Neural crest cell (in vitro differentiated cells): ENCODE measurements at regions not wholly inside any gene's neighbourhood (a gene's known extent, or its start where the extent isn't known, plus 50 kb on each side); places are given as distances from the start of the nearest gene placed in this dataset.

Experiments
- DNase-seq: peaks from one replicate; pipeline ENCODE4 v3.0.0; 2021; ENCODE audit warnings: low read depth, mixed read lengths, low spot score
- H3K27ac Mint-ChIP-seq: one replicate; pipeline ENCODE4 v1.8.0; 2021; ENCODE audit warnings: mild to moderate bottlenecking, mixed read lengths; ENCODE audit not compliant: unreplicated experiment
- H3K27me3 Mint-ChIP-seq: 2 replicates; pipeline ENCODE4 v1.8.0; 2021; ENCODE audit warnings: low read depth, mild to moderate bottlenecking, mixed read lengths
- H3K36me3 Mint-ChIP-seq: 2 replicates; pipeline ENCODE4 v1.8.0; 2021; ENCODE audit warnings: low read depth, mild to moderate bottlenecking, mixed read lengths
- H3K4me1 Mint-ChIP-seq: 2 replicates; pipeline ENCODE4 v1.8.0; 2021; ENCODE audit warnings: mixed read lengths
- H3K4me3 Mint-ChIP-seq: one replicate; pipeline ENCODE4 v1.8.0; 2021; ENCODE audit warnings: mild to moderate bottlenecking, mixed read lengths
- H3K9me3 Mint-ChIP-seq: 2 replicates; pipeline ENCODE4 v1.8.0; 2021; ENCODE audit warnings: mixed read lengths
- TF ChIP-seq, protein P1 (sequence below): fragments of 200-600 bp; sonication (generic); conservative IDR thresholded peaks from 2 replicates; pipeline ENCODE4 v1.5.0; 2021; ENCODE audit warnings: antibody characterized with exemption, mild to moderate bottlenecking

DNA sequence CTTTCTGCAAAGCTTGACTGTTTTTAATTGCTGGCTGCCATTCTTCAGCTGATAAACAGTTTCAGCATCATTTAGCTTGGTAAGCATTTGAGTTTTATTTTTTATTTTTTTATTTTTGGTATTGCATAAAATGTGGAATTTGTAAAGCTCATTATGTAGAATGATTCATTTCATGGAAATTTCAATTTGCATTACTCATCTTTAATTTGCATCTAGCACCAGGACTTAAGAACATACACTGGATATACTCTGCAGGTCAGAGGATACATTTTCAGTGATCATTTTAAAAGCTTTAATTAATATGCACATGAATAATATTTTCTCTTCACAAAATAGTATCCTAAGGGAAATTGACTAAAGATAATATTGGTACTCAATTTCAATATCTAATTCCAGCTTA is 732.4 kb upstream of the BCHE start:
- H3K27ac Mint-ChIP-seq = no peak overlapping the region
- TF ChIP-seq, protein P1, sequence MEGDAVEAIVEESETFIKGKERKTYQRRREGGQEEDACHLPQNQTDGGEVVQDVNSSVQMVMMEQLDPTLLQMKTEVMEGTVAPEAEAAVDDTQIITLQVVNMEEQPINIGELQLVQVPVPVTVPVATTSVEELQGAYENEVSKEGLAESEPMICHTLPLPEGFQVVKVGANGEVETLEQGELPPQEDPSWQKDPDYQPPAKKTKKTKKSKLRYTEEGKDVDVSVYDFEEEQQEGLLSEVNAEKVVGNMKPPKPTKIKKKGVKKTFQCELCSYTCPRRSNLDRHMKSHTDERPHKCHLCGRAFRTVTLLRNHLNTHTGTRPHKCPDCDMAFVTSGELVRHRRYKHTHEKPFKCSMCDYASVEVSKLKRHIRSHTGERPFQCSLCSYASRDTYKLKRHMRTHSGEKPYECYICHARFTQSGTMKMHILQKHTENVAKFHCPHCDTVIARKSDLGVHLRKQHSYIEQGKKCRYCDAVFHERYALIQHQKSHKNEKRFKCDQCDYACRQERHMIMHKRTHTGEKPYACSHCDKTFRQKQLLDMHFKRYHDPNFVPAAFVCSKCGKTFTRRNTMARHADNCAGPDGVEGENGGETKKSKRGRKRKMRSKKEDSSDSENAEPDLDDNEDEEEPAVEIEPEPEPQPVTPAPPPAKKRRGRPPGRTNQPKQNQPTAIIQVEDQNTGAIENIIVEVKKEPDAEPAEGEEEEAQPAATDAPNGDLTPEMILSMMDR = no peak
- H3K9me3 Mint-ChIP-seq = peaks cover 8% of the 10 kb centered on the region
- no peaks in the 10 kb centered on the region for H3K4me1 Mint-ChIP-seq
- H3K27me3 Mint-ChIP-seq = no peaks in the 10 kb centered on the region
- H3K4me3 Mint-ChIP-seq = no peak overlapping the region
- DNase-seq = no peak
- H3K36me3 Mint-ChIP-seq = peaks cover 5% of the 10 kb centered on the region

DNA sequence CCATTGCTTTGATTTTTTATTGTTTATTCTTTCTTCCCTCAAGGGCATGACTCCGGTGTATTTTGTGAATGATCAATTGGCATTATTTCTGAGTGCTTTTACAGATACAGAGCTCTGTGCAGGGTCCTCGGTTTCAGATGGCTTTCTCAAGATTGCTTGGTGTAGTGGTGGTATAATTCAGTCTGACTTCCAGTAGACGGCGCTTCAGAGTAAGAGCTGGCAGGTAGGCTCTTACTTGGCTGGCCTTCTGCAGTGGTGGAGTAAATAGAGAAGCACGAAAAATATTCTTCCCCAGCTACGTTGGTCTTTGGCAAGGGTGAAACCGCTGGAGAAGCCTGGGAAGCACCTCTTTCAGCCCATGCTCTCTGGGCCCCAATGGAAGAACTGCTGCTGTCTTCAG is 723.0 kb upstream of the BCHE start:
- Mint-ChIP-seq H3K27ac (no peak overlapping the region), H3K4me1 (no peaks in the 10 kb centered on the region), H3K36me3 (no peaks in the 10 kb centered on the region), H3K27me3 (no peaks in the 10 kb centered on the region), H3K4me3 (no peak overlapping the region), H3K9me3 (no peaks in the 10 kb centered on the region)
- TF ChIP-seq, protein P1 = no peak
- no peak for DNase-seq

DNA sequence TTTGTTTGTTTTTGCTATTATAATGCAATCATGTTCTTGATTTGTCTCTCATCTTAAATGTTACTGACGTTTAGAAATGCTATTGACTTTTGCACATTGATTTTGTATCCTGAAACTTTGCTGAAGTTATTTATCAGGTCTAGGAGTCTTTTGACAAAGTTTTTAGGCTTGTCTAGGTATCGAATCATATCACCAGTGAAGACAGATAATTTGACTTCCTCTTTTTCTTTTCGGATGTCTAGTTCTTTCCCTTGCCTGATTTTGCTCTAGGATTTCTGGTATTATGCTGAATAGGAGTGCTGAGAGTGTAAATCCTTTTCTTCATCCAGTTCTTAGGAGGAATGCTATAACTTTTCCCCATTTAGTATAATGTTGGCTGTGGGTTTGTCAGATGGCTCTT is 719.7 kb upstream of the BCHE start:
- Mint-ChIP-seq H3K27me3 (no peaks in the 10 kb centered on the region), H3K9me3 (no peaks in the 10 kb centered on the region), H3K4me1 (no peaks in the 10 kb centered on the region), H3K27ac (no peak overlapping the region), H3K4me3 (no peak overlapping the region), H3K36me3 (no peaks in the 10 kb centered on the region)
- TF ChIP-seq, protein P1 = no peak
- DNase-seq = no peak

DNA sequence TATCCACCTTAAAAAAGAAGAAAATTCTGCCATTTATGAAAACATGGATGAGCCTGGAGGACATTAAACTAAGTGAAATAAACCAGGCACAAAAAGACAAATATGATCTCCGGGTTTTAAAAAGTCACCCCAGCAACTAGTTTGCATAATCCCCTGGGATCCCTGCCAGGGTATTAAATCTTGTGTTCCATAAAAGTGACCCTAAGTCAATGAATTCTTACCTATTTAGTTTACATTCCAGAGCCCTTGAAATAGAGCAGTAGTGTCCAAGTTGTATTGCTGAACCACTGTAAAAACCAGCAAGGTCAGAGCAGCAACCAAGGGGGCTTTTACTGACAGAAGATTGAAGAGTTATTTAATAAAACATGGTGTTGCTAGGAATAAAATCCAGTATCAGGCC is 716.8 kb upstream of the BCHE start:
- Mint-ChIP-seq H3K36me3 (no peaks in the 10 kb centered on the region), H3K4me3 (no peak overlapping the region), H3K9me3 (peaks cover 3% of the 10 kb centered on the region), H3K27me3 (no peaks in the 10 kb centered on the region), H3K4me1 (no peaks in the 10 kb centered on the region), H3K27ac (no peak overlapping the region)
- TF ChIP-seq, protein P1 = no peak
- no peak for DNase-seq

DNA sequence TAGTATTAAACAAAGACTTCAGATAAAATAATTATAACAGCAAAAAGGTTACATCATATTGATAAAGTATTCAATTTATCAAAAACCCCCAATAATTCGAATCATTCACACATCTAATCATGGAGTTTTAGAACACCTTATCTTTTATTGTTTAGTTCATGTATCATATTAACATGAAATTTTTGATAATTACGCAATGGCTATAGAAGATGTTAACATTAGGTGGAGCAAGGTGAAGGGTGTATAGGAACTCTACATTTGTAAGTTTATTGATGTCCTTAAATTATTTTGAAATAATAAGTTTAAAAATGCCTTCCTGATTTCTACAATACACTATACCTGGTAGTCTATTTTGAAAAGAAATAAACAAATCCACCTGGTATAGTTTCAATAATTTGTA is 696.5 kb upstream of the BCHE start:
- TF ChIP-seq, protein P1 = no peak
- Mint-ChIP-seq H3K36me3 (peaks cover 3% of the 10 kb centered on the region), H3K27me3 (no peaks in the 10 kb centered on the region), H3K27ac (no peak overlapping the region), H3K9me3 (peaks cover 19% of the 10 kb centered on the region), H3K4me1 (no peaks in the 10 kb centered on the region), H3K4me3 (no peak overlapping the region)
- DNase-seq = no peak

DNA sequence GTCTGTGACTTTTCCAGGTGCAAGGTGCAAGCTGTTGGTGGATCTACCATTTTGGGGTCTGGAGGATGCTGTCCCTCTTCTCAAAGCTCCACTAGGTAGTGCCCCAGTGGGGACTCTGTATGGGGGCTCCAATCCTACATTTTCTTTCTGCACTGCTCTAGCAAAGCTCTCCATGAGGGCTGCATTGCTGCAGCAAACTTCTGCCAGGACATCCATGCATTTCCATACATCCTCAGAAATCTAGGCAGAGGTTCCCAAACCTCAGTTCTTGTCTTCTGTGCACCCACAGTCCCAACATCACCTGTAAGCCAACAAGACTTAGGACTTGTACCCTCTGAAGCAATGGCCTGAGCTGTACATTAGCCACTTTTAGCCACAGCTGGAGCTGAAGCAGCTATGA is 694.5 kb upstream of the BCHE start:
- TF ChIP-seq, protein P1 = no peak
- Mint-ChIP-seq H3K9me3 (peaks cover 14% of the 10 kb centered on the region), H3K27me3 (no peaks in the 10 kb centered on the region), H3K4me1 (no peaks in the 10 kb centered on the region), H3K4me3 (no peak overlapping the region), H3K36me3 (peaks cover 3% of the 10 kb centered on the region), H3K27ac (no peak overlapping the region)
- DNase-seq = no peak
